Upper lobe of left lung (tissue), 6 donors: ENCODE measurements at regions not wholly inside any gene's neighbourhood (a gene's known extent, or its start where the extent isn't known, plus 50 kb on each side); places are given as distances from the start of the nearest gene placed in this dataset.

ENCODE experiments used
- ATAC-seq, 2 donors: fragments of 200-7000 bp; cut with Tn5 transposase; one replicate each; pipeline ENCODE4 v1.9.1; 2022; ENCODE audit warnings: mild to moderate bottlenecking in 2 of 2, moderate library complexity in 2 of 2; ENCODE audit not compliant: low FRiP score in 2 of 2
- DNase-seq, 2 donors: peaks; one replicate each; pipeline ENCODE4 v3.0.0-alpha.2; 2019 to 2020
- H3K27ac ChIP-seq, 4 donors: fragments of 200-600 bp; sonication (generic); one replicate each; pipeline ENCODE4 v1.5.1; 2016 to 2019
- H3K27me3 ChIP-seq, 4 donors: fragments of 200-600 bp; sonication (generic); one replicate each; pipeline ENCODE4 v1.5.1; 2017 to 2019
- H3K36me3 ChIP-seq, 4 donors: fragments of 200-600 bp; sonication (generic); one replicate each; pipeline ENCODE4 v1.5.1; 2016 to 2019
- H3K4me1 ChIP-seq, 4 donors: fragments of 200-600 bp; sonication (generic); one replicate each; pipeline ENCODE4 v1.5.1; 2018 to 2019
- H3K4me3 ChIP-seq, 4 donors: fragments of 200-600 bp; sonication (generic); one replicate each; pipeline ENCODE4 v1.5.1; 2017 to 2019; ENCODE audit warnings: mild to moderate bottlenecking in 2 of 4, moderate library complexity in 1 of 4
- H3K9me3 ChIP-seq, 4 donors: fragments of 200-600 bp; sonication (generic); one replicate each; pipeline ENCODE4 v1.5.1; 2018 to 2019
- CTCF ChIP-seq, 6 experiments: fragments of 450-650 bp in 4 of 6; fragments of 200-600 bp in 2 of 6; sonication (generic) in 2 of 6; IDR thresholded peaks; one replicate each; pipeline ENCODE4 v1.5.1; 2016 to 2019; ENCODE audit warnings: antibody characterized with exemption in 6 of 6
- EP300 ChIP-seq, 4 donors: sonication (generic); formaldehyde crosslinking; IDR thresholded peaks; one replicate each; pipeline ENCODE4 v1.5.1; 2017; ENCODE audit warnings: antibody characterized with exemption in 4 of 4, control low read depth in 2 of 4
- POLR2A ChIP-seq, 4 donors: fragments of 450-650 bp; IDR thresholded peaks; one replicate each; pipeline ENCODE4 v1.5.1; 2016 to 2017; ENCODE audit warnings: antibody characterized with exemption in 4 of 4, mild to moderate bottlenecking in 2 of 4
- POLR2AphosphoS5 ChIP-seq, 2 donors: sonication (generic); formaldehyde crosslinking; IDR thresholded peaks; one replicate each; pipeline ENCODE4 v1.5.1; 2017; ENCODE audit warnings: antibody characterized with exemption in 2 of 2
- WGBS, 2 donors: methylation state at CpG; one replicate each; pipeline ENCODE4 v1.1.5; 2017 to 2018; 5-methylcytosine and 5-hydroxymethylcytosine counted together
- donor health status: DM: no; HTN: no; CAD: no; lungs with moderate emphysema.
- donor health status: DM: no; HTN: yes; CAD: no; lungs with severe emphysema.

GRCh38 chr5:93184041-93184440 is 397.0 kb downstream of the NR2F1-AS1 start:
- ATAC-seq (no peak), DNase-seq (no peak)
- TF ChIP-seq POLR2AphosphoS5 (IDR thresholded peaks at IDR 0.05) (no peak), CTCF (IDR thresholded peaks at IDR 0.05) (no peak), POLR2A (IDR thresholded peaks at IDR 0.05) (no peak), EP300 (IDR thresholded peaks at IDR 0.05) (no peak)
- 82 to 87% methylated on average over 1 of the region's 1 CpG for WGBS, 2 donors
- Histone ChIP-seq H3K4me3 (no peak overlapping the region), H3K4me1 (no peaks in the 10 kb centered on the region), H3K36me3 (no peaks in the 10 kb centered on the region), H3K9me3 (no peaks in the 10 kb centered on the region), H3K27ac (no peak overlapping the region), H3K27me3 (no peaks in the 10 kb centered on the region)

DNA sequence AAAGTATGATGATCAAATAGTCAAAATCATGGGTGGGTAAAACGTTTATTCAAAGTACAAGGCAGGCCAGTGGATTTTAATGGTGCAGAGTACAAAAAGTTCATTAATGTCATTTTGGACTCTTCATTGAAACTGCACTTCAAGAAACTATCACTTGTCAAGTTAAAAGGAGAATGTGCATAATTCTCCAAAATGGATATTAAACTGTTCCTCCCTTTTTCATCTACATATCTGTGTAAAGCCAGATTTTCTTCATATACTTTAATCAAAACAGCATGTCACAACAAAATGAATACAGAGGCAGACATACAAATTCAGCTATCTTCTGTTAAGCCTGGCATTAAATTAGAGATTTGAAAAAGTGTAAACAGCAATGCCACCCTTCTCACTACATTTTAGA is 401.6 kb downstream of the NR2F1-AS1 start:
- H3K36me3 ChIP-seq, result no peaks in the 10 kb centered on the region
- H3K27ac ChIP-seq, result no peak overlapping the region
- no peak overlapping the region for H3K4me3 ChIP-seq
- no peak for TF ChIP-seq POLR2AphosphoS5 (IDR thresholded peaks at IDR 0.05)
- no peak for TF ChIP-seq EP300 (IDR thresholded peaks at IDR 0.05)
- TF ChIP-seq CTCF (IDR thresholded peaks at IDR 0.05), result no peak
- no peak for TF ChIP-seq POLR2A (IDR thresholded peaks at IDR 0.05)
- no peaks in the 10 kb centered on the region for H3K9me3 ChIP-seq
- no peak for ATAC-seq
- 55 to 81% methylated on average over 1 of the region's 1 CpG for WGBS, 2 donors
- no peaks in the 10 kb centered on the region for H3K27me3 ChIP-seq
- no peak for DNase-seq
- H3K4me1 ChIP-seq, result no peaks in the 10 kb centered on the region

- Histone ChIP-seq H3K27ac (no peak overlapping the region), H3K27me3 (no peaks in the 10 kb centered on the region), H3K36me3 (no peaks in the 10 kb centered on the region), H3K4me3 (no peak overlapping the region), H3K9me3 (no peaks in the 10 kb centered on the region), H3K4me1 (no peaks in the 10 kb centered on the region)
- DNase-seq (no peak), ATAC-seq (no peak)
- TF ChIP-seq CTCF (IDR thresholded peaks at IDR 0.05), result no peak
- no peak for TF ChIP-seq POLR2AphosphoS5 (IDR thresholded peaks at IDR 0.05)
- TF ChIP-seq EP300 (IDR thresholded peaks at IDR 0.05), result no peak
- no peak for TF ChIP-seq POLR2A (IDR thresholded peaks at IDR 0.05)
- 84 to 100% methylated on average over 1 of the region's 1 CpG for WGBS, 2 donors
Measured at GRCh38 chr5:93174930-93175329, 406.1 kb downstream of the NR2F1-AS1 start.

DNA sequence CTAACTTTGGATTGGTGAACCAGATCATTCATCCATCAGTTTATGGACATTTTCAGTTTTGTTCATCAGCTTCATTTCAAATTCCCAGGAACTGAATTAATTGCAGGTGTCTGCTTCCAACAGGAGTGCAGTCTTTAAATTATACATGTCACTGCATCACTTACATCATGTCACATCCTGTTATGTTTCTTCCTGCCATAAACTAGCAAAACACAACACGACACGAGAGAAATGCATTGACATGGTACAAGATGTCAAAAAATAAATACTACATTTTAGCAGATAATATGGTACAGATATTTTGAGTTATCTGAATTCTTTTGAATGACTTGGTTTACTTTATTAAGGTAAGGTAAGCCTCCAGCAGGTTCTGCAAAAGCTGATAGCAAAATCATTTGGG is 415.5 kb downstream of the NR2F1-AS1 start:
- H3K4me3 ChIP-seq, result no peak overlapping the region
- no peak overlapping the region for H3K27ac ChIP-seq
- no peaks in the 10 kb centered on the region for H3K27me3 ChIP-seq
- TF ChIP-seq POLR2AphosphoS5 (IDR thresholded peaks at IDR 0.05) (no peak), CTCF (IDR thresholded peaks at IDR 0.05) (no peak), POLR2A (IDR thresholded peaks at IDR 0.05) (no peak), EP300 (IDR thresholded peaks at IDR 0.05) (no peak)
- no peak for ATAC-seq
- peaks cover 6 to 29% (median 10%) of the 10 kb centered on the region in 4 donors for H3K4me1 ChIP-seq
- H3K36me3 ChIP-seq, result no peaks in the 10 kb centered on the region
- 46 to 71% methylated on average over 2 of the region's 2 CpGs for WGBS, 2 donors
- DNase-seq, result no peak
- no peaks in the 10 kb centered on the region for H3K9me3 ChIP-seq

DNA sequence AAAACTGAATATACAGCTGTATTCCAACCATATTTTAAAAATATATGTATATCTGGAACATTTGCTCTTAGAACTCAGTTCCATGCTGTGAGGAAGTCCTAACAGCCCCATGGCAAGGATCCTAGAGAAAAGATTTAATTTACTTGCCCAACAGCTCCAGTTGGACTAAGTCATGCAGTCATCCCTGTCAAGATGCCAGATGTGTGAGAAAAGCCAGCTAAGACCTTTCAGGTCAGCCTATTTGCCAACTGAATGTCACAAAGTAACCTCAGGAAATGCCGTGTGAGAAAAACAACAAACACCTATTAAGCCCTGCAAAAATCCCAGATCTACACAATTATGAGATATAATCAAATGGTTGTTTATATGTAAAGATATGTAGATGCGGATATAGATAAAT is 416.3 kb downstream of the NR2F1-AS1 start:
- 66 to 86% methylated on average over 2 of the region's 2 CpGs for WGBS, 2 donors
- H3K27ac ChIP-seq, result no peak overlapping the region
- TF ChIP-seq EP300 (IDR thresholded peaks at IDR 0.05), result no peak
- no peak for TF ChIP-seq POLR2A (IDR thresholded peaks at IDR 0.05)
- TF ChIP-seq POLR2AphosphoS5 (IDR thresholded peaks at IDR 0.05), result no peak
- no peak for TF ChIP-seq CTCF (IDR thresholded peaks at IDR 0.05)
- no peak for DNase-seq
- H3K4me1 ChIP-seq, result peaks cover 6 to 29% (median 10%) of the 10 kb centered on the region in 4 donors
- H3K27me3 ChIP-seq, result no peaks in the 10 kb centered on the region
- H3K36me3 ChIP-seq, result no peaks in the 10 kb centered on the region
- no peak overlapping the region for H3K4me3 ChIP-seq
- H3K9me3 ChIP-seq, result no peaks in the 10 kb centered on the region
- no peak for ATAC-seq
